Ovary (tissue), 3 donors: ENCODE measurements at regions not wholly inside any gene's neighbourhood (a gene's known extent, or its start where the extent isn't known, plus 50 kb on each side); places are given as distances from the start of the nearest gene placed in this dataset.
"Not testable (repeated sequence)": the region's sequence is repeated elsewhere in the genome, so short reads cannot be mapped to it uniquely, and the experiment has no call there.

Source experiments
- CTCF ChIP-seq, 3 donors: fragments of 450-650 bp in 2 of 3; fragments of 200-600 bp in 1 of 3; IDR thresholded peaks; one replicate each; pipeline versions ENCODE4 v1.5.1 to v1.8.0; 2016 to 2022; ENCODE audit warnings: antibody characterized with exemption in 3 of 3, mild to moderate bottlenecking in 1 of 3
- EP300 ChIP-seq: sonication (generic); formaldehyde crosslinking; IDR thresholded peaks from one replicate; pipeline ENCODE4 v1.6.1; 2017; ENCODE audit warnings: antibody characterized with exemption
- POLR2A ChIP-seq: fragments of 450-650 bp; IDR thresholded peaks from one replicate; pipeline ENCODE4 v1.6.1; 2017; ENCODE audit warnings: antibody characterized with exemption, mild to moderate bottlenecking, moderate library complexity
- donor health status: DM: no; HTN: no; CAD: no.

- not testable (repeated sequence) for TF ChIP-seq POLR2A; EP300; CTCF (IDR thresholded peaks at IDR 0.05)
Measured at GRCh38 chr11:3485737-3486136, 106.8 kb upstream of the ZNF195 start.
